ENCODE measurements at regions not wholly inside any gene's neighbourhood (a gene's known extent, or its start where the extent isn't known, plus 50 kb on each side); places are given as distances from the start of the nearest gene placed in this dataset.

- TF ChIP-seq POLR2A (IDR thresholded peaks at IDR 0.05) = no peak
- no peak for TF ChIP-seq CTCF (IDR thresholded peaks at IDR 0.05)
Measured at GRCh38 chr3:106083207-106083606, 214.4 kb upstream of the CBLB start.

Measured in uterus (tissue), 2 donors.